Parathyroid adenoma (tissue), 2 donors: ENCODE measurements at regions not wholly inside any gene's neighbourhood (a gene's known extent, or its start where the extent isn't known, plus 50 kb on each side); places are given as distances from the start of the nearest gene placed in this dataset.

Source experiments
- H2AFZ ChIP-seq: fragments of 300-600 bp; sonication (generic); one replicate; pipeline ENCODE4 v1.7.0; 2017; ENCODE audit warnings: antibody characterized with exemption, mild to moderate bottlenecking
- H3K27ac ChIP-seq: fragments of 300-600 bp; sonication (generic); one replicate; pipeline ENCODE4 v1.7.0; 2017
- H3K27me3 ChIP-seq: fragments of 300-600 bp; sonication (generic); one replicate; pipeline ENCODE4 v1.7.0; 2017; ENCODE audit warnings: low read length; ENCODE audit not compliant: control insufficient read depth, insufficient read depth
- H3K36me3 ChIP-seq: fragments of 300-600 bp; sonication (generic); one replicate; pipeline ENCODE4 v1.7.0; 2017; ENCODE audit warnings: low read length; ENCODE audit not compliant: control insufficient read depth, insufficient read depth
- H3K4me1 ChIP-seq: fragments of 300-600 bp; sonication (generic); one replicate; pipeline ENCODE4 v1.7.0; 2017; ENCODE audit warnings: control low read depth
- H3K4me2 ChIP-seq: fragments of 300-600 bp; sonication (generic); one replicate; pipeline ENCODE4 v1.7.0; 2017; ENCODE audit warnings: low read length
- H3K4me3 ChIP-seq: fragments of 300-600 bp; sonication (generic); one replicate; pipeline ENCODE4 v1.7.0; 2017; ENCODE audit warnings: low read depth, low read length
- H3K79me2 ChIP-seq: fragments of 300-600 bp; sonication (generic); one replicate; pipeline ENCODE4 v1.7.0; 2017; ENCODE audit warnings: control low read depth
- H3K9ac ChIP-seq: fragments of 300-600 bp; sonication (generic); one replicate; pipeline ENCODE4 v1.7.0; 2017; ENCODE audit warnings: mild to moderate bottlenecking
- H3K9me3 ChIP-seq: fragments of 300-600 bp; sonication (generic); one replicate; pipeline ENCODE4 v1.7.0; 2017; ENCODE audit warnings: low read length; ENCODE audit not compliant: control insufficient read depth
- TF ChIP-seq, protein P1 (sequence below): fragments of 300-600 bp; sonication (generic); IDR thresholded peaks from one replicate; pipeline ENCODE4 v1.7.0; 2017; ENCODE audit warnings: antibody characterized with exemption, mild to moderate bottlenecking
- donor health status: primary hyperparathyroidism.

DNA sequence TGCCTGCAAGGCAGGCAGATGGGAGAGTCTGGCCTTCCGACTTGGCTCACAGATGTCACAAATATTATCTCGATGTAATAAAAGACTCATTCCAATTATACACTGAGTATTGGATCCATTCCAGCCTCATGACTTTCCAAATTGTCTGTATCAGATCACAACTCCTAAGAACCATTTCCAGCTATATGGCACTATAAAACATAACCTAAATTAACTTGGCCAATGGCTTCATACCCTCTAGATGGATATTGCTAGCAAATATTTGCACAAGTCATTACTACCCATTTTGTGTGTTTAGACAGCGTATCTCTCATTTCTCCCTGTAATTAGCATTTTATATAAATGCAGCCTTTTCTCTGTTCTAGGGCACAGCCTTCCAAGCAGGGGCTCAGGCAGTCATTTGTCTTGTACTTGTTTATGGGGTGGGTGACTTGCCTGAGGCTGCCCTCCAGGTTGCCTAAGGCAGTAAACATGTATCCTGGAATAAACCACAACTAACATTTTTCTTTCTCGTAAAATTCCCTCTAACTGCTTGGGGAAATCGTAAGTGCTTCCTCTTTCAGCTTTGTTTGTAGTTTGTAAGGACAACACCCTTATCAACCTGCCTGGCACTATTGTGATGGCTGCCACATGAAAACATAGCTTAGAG, 70.6 kb upstream of the KCNJ6 start:
- Histone ChIP-seq H3K27ac (no peak overlapping the region), H3K4me2 (no peak overlapping the region), H3K36me3 (no peaks in the 10 kb centered on the region), H3K9ac (no peak overlapping the region), H3K4me3 (no peak overlapping the region), H3K4me1 (no peaks in the 10 kb centered on the region), H3K79me2 (no peaks in the 10 kb centered on the region), H3K27me3 (no peaks in the 10 kb centered on the region), H3K9me3 (no peaks in the 10 kb centered on the region), H2AFZ (no peak overlapping the region)
- TF ChIP-seq, protein P1, sequence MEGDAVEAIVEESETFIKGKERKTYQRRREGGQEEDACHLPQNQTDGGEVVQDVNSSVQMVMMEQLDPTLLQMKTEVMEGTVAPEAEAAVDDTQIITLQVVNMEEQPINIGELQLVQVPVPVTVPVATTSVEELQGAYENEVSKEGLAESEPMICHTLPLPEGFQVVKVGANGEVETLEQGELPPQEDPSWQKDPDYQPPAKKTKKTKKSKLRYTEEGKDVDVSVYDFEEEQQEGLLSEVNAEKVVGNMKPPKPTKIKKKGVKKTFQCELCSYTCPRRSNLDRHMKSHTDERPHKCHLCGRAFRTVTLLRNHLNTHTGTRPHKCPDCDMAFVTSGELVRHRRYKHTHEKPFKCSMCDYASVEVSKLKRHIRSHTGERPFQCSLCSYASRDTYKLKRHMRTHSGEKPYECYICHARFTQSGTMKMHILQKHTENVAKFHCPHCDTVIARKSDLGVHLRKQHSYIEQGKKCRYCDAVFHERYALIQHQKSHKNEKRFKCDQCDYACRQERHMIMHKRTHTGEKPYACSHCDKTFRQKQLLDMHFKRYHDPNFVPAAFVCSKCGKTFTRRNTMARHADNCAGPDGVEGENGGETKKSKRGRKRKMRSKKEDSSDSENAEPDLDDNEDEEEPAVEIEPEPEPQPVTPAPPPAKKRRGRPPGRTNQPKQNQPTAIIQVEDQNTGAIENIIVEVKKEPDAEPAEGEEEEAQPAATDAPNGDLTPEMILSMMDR: no peak

DNA sequence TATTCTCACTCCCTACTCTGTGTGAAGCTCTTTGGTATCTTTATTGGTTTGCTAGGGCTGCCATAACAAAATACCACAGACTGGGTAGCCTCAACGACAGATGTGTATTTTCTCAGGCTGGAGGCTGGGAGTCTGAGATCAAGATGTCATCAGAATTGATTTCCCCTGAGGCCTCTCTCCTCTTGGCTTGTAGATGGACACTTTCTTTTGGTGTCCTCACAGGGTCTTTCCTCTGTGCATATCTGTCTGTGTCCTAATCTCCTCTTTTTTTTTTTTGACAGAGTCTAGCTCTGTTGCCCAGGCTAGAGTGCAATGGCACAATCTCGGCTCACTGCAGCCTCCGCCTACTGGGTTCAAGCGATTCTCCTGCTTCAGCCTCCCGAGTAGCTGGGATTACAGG, 71.4 kb upstream of the KCNJ6 start:
- no peaks in the 10 kb centered on the region for H3K27me3 ChIP-seq
- H3K9ac ChIP-seq: no peak overlapping the region
- no peak overlapping the region for H3K4me3 ChIP-seq
- no peak overlapping the region for H3K4me2 ChIP-seq
- no peak overlapping the region for H2AFZ ChIP-seq
- H3K27ac ChIP-seq: no peak overlapping the region
- no peaks in the 10 kb centered on the region for H3K9me3 ChIP-seq
- no peaks in the 10 kb centered on the region for H3K4me1 ChIP-seq
- TF ChIP-seq, protein P1: no peak
- H3K36me3 ChIP-seq: no peaks in the 10 kb centered on the region
- no peaks in the 10 kb centered on the region for H3K79me2 ChIP-seq

DNA sequence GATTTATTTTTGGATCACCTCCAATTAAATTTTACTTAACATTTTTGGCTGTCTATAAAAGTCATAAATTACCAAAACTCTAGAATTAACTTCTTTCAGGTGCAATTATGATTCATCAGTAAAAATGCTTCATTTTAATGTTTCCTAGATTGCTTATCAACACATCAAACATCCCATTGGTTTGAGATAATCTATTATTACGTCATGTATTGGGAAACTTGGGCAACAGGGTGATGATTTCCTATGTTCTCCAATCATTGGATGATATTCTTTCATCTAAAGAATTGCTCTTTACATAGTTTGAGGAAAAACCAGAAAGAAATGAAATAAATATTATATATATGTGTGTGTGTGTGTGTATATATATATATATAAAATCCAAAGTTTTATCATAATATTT, 76.8 kb upstream of the KCNJ6 start:
- Histone ChIP-seq H3K9ac (no peak overlapping the region), H3K36me3 (no peaks in the 10 kb centered on the region), H3K4me1 (no peaks in the 10 kb centered on the region), H3K4me2 (no peak overlapping the region), H2AFZ (no peak overlapping the region), H3K9me3 (no peaks in the 10 kb centered on the region), H3K27me3 (no peaks in the 10 kb centered on the region), H3K4me3 (no peak overlapping the region), H3K79me2 (no peaks in the 10 kb centered on the region), H3K27ac (no peak overlapping the region)
- TF ChIP-seq, protein P1: no peak

DNA sequence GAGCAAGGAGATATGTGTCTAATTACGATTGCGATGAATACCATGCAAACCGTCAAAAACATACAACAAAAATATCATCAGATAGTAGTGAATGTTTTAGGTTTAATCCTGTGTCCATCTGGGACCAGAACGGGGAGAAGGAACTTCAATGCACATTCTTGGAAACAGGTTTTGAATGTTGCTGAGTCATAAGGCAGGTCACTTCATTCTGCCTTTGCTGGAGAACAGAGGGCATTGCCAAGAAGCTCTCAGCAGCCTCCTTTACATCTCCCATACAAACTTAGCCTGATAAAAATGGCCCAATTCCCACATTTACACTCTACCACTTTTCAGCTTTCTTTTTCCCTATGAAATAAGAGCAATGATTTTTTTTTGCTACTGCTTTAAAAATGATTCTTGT, 78.0 kb upstream of the KCNJ6 start:
- no peaks in the 10 kb centered on the region for H3K9me3 ChIP-seq
- no peaks in the 10 kb centered on the region for H3K4me1 ChIP-seq
- H3K27me3 ChIP-seq: no peaks in the 10 kb centered on the region
- H3K79me2 ChIP-seq: no peaks in the 10 kb centered on the region
- H3K36me3 ChIP-seq: no peaks in the 10 kb centered on the region
- no peak overlapping the region for H2AFZ ChIP-seq
- H3K27ac ChIP-seq: no peak overlapping the region
- TF ChIP-seq, protein P1: no peak
- H3K9ac ChIP-seq: no peak overlapping the region
- H3K4me3 ChIP-seq: no peak overlapping the region
- no peak overlapping the region for H3K4me2 ChIP-seq

DNA sequence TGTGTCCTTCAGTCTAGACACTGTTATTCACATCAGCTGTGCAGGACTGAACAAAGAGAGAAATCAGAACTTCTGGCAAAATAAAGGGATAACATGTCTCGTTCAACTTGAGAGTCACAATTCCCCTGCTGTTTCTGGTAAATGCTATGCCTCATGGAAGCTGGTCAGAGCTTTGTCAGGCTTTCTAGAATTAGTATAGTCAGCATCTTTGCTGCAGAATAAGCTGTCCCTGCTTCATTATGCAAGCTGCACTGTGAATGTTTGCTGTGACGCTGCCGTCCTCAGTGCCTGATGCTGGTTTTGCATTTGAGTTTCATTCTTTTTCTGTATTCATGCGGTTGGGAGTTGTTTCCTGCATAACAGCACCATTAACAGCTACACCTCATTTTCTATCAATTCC, 96.4 kb upstream of the KCNJ6 start:
- Histone ChIP-seq H3K27ac (no peak overlapping the region), H3K4me2 (no peak overlapping the region)

More for the DNA sequence above, 96.4 kb upstream of the KCNJ6 start:
- Histone ChIP-seq H3K79me2 (no peaks in the 10 kb centered on the region), H3K36me3 (no peaks in the 10 kb centered on the region), H2AFZ (no peak overlapping the region), H3K9ac (no peak overlapping the region), H3K9me3 (no peaks in the 10 kb centered on the region), H3K4me3 (no peak overlapping the region), H3K4me1 (no peaks in the 10 kb centered on the region), H3K27me3 (no peaks in the 10 kb centered on the region)
- TF ChIP-seq, protein P1: no peak
